Urinary bladder (tissue), 3 donors: ENCODE measurements at regions not wholly inside any gene's neighbourhood (a gene's known extent, or its start where the extent isn't known, plus 50 kb on each side); places are given as distances from the start of the nearest gene placed in this dataset.
"Not testable (repeated sequence)": the region's sequence is repeated elsewhere in the genome, so short reads cannot be mapped to it uniquely, and the experiment has no call there.

ENCODE experiments used
- DNase-seq: peaks from one replicate; pipeline ENCODE4 v3.0.0-alpha.2; 2015; ENCODE audit errors: extremely low spot score
- H3K27ac ChIP-seq: one replicate; pipeline ENCODE4 v1.5.1; 2013; ENCODE audit warnings: low read depth, mild to moderate bottlenecking, moderate library complexity
- H3K36me3 ChIP-seq: one replicate; pipeline ENCODE4 v1.6.1; 2013; ENCODE audit warnings: mild to moderate bottlenecking, moderate library complexity; ENCODE audit not compliant: insufficient read depth
- H3K4me1 ChIP-seq: one replicate; pipeline ENCODE4 v1.6.1; 2013; ENCODE audit warnings: mild to moderate bottlenecking, moderate library complexity; ENCODE audit not compliant: insufficient read depth
- H3K4me3 ChIP-seq: one replicate; pipeline ENCODE4 v1.5.1; 2013; ENCODE audit warnings: low read depth, low read length
- WGBS: extraction: QIAGEN DNeasy Blood & Tissue Kit; methylation state at CpG from one replicate; pipeline ENCODE4 v1.1.7; 2013; 5-methylcytosine and 5-hydroxymethylcytosine counted together
- donor health status: healthy with polysubstance abuse.
- donor health status: healthy.

GRCh38 chr5:83001796-83002381 lies 75.3 kb downstream of the TMEM167A start:
- no peaks in the 10 kb centered on the region for H3K4me1 ChIP-seq

GRCh38 chr5:83000922-83001321 lies 76.3 kb downstream of the TMEM167A start:
- H3K4me3 ChIP-seq, result no peak overlapping the region
- DNase-seq, result no peak
- H3K4me1 ChIP-seq, result no peaks in the 10 kb centered on the region
- H3K36me3 ChIP-seq, result no peaks in the 10 kb centered on the region
- H3K27ac ChIP-seq, result no peak overlapping the region
- 85% methylated on average over 1 of the region's 1 CpG for WGBS

More at GRCh38 chr5:83001796-83002381, 75.3 kb downstream of the TMEM167A start:
- DNase-seq, result no peak
- no peaks in the 10 kb centered on the region for H3K36me3 ChIP-seq
- H3K4me3 ChIP-seq, result no peak overlapping the region
- no peak overlapping the region for H3K27ac ChIP-seq
- 83% methylated on average over 9 of the region's 9 CpGs for WGBS

GRCh38 chr5:83000428-83000827 lies 76.8 kb downstream of the TMEM167A start:
- H3K4me3 ChIP-seq, result no peak overlapping the region
- H3K4me1 ChIP-seq, result no peaks in the 10 kb centered on the region
- H3K36me3 ChIP-seq, result no peaks in the 10 kb centered on the region
- no peak for DNase-seq
- WGBS, result 81% methylated on average over 2 of the region's 2 CpGs
- H3K27ac ChIP-seq, result no peak overlapping the region

GRCh38 chr5:82993416-82993815 lies 83.8 kb downstream of the TMEM167A start:
- DNase-seq, result no peak
- no peaks in the 10 kb centered on the region for H3K36me3 ChIP-seq
- H3K4me1 ChIP-seq, result peaks cover 2% of the 10 kb centered on the region
- WGBS, result 45% methylated on average over 1 of the region's 1 CpG
- no peak overlapping the region for H3K4me3 ChIP-seq
- no peak overlapping the region for H3K27ac ChIP-seq

DNA sequence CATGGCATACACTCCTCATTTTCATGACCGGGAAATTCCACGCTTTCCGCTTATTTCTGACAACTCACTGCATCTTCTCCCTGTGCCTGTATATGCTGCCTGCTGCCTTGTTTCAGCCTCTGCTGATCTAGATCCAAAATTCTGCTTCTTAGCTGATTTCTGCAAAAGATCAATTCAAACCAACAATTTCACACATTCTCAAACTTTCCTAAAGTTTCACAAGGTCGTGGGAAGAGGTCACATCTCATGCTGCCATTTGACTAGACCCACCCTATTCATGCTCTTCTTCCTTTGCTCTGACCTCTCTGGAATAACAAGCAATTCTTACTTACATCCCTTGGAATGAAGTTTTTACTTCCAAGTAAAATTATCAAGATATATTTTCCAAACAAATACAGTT lies 84.5 kb downstream of the TMEM167A start:
- no peaks in the 10 kb centered on the region for H3K36me3 ChIP-seq
- WGBS, result 71% methylated on average over 4 of the region's 4 CpGs
- DNase-seq, result no peak

DNA sequence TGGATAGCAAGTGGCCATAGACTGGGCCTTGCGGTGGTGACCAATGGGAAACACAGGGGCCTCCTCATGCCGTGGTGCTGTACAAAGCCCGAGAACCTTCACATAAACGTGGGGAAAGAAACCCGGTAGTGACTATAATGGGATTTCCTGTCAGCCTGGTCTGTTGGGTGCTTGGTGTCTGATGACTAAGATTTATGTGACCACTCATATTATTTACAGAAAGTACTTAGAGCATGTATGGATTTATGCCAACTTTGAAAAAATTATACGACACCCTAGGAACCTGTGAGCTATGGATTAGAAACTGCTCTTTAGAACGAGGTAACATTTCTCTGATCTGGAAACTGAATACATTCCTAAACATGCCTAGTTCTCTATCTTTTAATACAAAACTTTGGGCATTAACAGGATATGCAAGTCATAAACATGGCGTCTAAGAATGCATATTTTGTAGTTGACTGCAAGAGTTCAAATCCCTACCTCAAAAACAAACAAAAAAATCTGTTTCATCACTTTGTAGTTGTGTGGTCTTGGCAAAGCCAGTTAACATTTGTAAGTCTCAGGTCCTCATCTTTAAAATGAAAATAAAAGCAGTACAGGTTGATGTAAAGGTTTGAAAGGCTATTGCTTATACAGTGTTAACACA lies 85.4 kb downstream of the TMEM167A start:
- Histone ChIP-seq H3K27ac (no peak overlapping the region), H3K4me1 (peaks cover 2% of the 10 kb centered on the region), H3K36me3 (no peaks in the 10 kb centered on the region), H3K4me3 (no peak overlapping the region)
- DNase-seq, result no peak
- WGBS, result 49% methylated on average over 8 of the region's 8 CpGs

More for the DNA sequence above, 84.5 kb downstream of the TMEM167A start:
- Histone ChIP-seq H3K27ac (no peak overlapping the region), H3K4me1 (peaks cover 2% of the 10 kb centered on the region), H3K4me3 (no peak overlapping the region)

GRCh38 chr5:82991059-82991458 lies 86.1 kb downstream of the TMEM167A start:
- WGBS, result 80% methylated on average over 4 of the region's 4 CpGs
- Histone ChIP-seq H3K4me3 (no peak overlapping the region), H3K27ac (no peak overlapping the region), H3K36me3 (no peaks in the 10 kb centered on the region), H3K4me1 (peaks cover 2% of the 10 kb centered on the region)
- no peak for DNase-seq

DNA sequence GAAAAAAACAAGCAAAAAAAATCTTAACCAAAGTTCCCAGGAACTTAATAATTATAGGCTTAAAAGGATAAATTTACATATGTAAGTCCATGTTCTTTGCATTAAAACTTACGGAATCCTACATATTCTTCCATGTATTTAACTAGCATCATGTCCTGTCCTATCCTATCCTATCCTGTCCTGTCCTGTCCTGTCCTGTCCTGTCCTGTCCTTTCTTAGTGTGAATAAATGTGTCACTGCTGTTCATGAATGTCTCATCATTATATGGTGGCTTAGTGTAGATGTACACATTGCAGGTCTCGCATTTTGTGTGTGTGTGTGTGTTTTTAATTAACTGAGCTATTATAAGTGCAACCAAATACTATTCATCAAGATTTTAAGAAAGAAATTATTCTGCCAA lies 90.0 kb downstream of the TMEM167A start:
- 95% methylated on average over 2 of the region's 2 CpGs for WGBS
- DNase-seq, result no peak
- peaks cover under 1% of the 10 kb centered on the region for H3K4me1 ChIP-seq
- H3K4me3 ChIP-seq, result no peak overlapping the region
- H3K36me3 ChIP-seq, result no peaks in the 10 kb centered on the region
- H3K27ac ChIP-seq, result no peak overlapping the region

DNA sequence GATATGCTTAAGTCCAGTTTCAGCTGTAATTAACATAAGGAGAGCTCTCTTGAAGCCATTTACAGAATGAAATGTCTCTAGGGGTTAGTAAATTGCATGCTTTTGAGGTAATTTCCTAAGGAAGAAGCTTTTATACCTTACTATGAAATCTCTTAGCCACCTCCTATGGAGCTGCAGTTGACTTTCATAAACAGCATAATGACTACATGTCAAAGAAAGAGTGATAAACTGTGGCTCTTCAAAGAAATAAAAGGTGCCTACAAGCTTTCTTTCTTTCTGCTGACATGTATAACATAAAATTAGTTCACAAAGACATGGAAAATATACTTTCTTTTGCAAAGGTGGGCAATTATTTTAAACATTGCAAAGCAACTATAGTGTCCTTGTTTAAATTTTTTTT lies 90.8 kb downstream of the TMEM167A start:
- H3K4me3 ChIP-seq, result no peak overlapping the region
- H3K27ac ChIP-seq, result no peak overlapping the region
- H3K36me3 ChIP-seq, result no peaks in the 10 kb centered on the region
- DNase-seq, result no peak
- no peaks in the 10 kb centered on the region for H3K4me1 ChIP-seq

DNA sequence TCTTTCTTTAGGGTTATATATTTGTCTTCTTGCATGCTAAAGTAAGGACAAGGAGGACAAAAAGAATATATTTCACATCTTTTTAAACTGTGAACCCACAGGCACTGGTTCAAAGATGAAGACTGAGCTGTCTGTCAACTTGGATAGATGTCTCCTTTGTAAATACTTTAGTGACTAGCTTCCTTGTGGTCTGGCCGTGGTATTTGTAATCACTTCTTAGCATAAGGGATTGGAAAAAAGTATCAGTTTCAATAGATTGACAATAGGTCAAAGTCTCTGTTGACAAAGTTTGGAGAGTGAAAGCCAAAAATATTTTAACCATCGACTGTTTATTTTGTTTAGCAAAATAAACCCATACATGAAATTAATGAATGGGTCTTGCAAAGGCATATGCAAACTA lies 91.4 kb downstream of the TMEM167A start:
- Histone ChIP-seq H3K27ac (no peak overlapping the region), H3K36me3 (no peaks in the 10 kb centered on the region), H3K4me1 (no peaks in the 10 kb centered on the region), H3K4me3 (no peak overlapping the region)
- no peak for DNase-seq
- WGBS, result 58% methylated on average over 2 of the region's 2 CpGs

DNA sequence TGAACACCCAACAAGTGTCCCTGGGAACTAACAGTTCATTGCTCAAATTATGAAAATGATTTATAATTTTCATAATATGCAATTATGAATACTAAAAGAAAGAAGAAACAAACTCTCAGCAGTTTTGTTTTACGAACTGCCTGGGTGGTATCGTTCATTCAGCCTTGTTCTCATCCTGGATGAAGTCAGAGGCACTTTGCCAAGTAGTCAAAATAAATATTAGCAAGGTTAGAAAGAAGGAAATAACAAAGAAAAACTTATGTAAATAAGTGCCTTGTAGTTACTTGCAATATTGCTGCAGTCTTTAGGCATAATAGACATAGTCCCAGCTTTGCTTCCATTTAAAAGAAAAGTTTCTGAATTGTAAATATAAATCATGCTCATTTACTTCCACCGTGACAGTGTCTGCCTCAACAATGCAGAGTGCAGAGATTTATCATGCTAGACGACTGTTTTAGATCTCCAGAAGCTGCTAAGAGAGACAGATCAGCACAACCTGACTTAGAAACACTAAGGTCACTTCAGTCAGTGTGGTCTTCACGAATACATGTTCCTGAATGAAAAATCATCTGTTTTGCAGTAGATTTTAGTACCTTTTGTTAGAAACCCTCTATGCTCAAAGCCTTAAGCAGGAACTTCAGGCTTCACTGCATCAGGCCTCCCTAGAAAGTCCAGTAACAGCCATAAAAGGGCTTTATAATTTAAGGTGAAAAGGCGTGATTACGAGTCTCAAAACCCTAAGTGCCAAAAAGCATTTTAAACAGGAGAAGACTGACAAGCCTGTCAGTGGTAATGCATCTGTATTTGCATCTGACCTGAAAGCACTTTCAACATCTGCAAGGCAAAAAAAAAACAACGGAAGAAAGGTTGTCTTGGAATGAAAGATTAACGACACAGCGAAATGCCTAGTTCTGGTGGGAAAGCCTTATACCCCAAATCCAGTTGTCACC lies 92.1 kb downstream of the TMEM167A start:
- DNase-seq, result no peak
- Histone ChIP-seq H3K27ac (no peak overlapping the region), H3K36me3 (no peaks in the 10 kb centered on the region), H3K4me1 (no peaks in the 10 kb centered on the region), H3K4me3 (no peak overlapping the region)
- WGBS, result 50% methylated on average over 10 of the region's 10 CpGs

DNA sequence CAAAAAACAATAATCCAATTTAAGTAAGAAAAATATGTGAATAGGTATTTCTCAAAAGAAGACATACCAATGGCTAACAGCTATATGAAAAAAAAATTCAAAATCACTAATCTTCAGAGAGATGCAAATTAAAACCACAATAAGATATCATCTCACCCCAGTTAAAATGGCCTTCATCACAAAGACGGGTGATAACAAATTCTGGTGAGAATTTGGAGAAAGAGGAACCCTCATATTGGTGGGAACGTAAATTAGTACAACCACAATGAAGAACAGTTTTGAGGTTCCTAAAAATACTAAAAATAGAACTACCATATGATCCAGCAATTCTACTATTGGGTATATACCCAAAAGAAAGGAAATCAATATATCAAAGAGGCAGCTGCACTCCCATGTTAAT lies 94.3 kb downstream of the TMEM167A start:
- Histone ChIP-seq H3K27ac (no peak overlapping the region), H3K4me3 (no peak overlapping the region), H3K36me3 (no peaks in the 10 kb centered on the region), H3K4me1 (no peaks in the 10 kb centered on the region)
- DNase-seq, result no peak
- WGBS, result 87% methylated on average over 2 of the region's 2 CpGs

- not testable (repeated sequence) for H3K4me1 ChIP-seq, H3K4me3 ChIP-seq, H3K36me3 ChIP-seq, H3K27ac ChIP-seq, DNase-seq
Observed at GRCh38 chr5:82976887-82977286, 100.3 kb downstream of the TMEM167A start.

DNA sequence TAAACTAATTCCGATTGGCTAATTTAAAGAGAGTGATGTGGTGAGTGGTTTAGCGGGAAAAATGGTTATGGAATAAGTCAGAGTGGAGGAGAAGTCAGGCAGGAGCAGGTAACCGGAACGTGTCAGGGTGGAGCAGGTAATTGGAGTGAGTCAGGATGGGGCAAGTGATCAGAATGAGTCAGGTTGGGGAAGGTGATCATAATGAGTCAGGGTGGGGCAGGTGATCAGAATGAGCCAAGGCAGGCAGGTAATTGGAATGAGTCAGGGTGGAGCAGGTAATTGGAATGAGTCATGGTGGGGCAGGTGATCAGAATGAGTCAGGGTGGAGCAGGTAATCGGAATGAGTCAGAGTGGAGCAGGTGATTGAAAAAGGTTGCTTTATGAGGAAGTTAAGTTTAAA lies 101.4 kb downstream of the TMEM167A start:
- WGBS, result 95% methylated on average over 5 of the region's 5 CpGs

More for the DNA sequence above, 101.4 kb downstream of the TMEM167A start:
- Histone ChIP-seq H3K36me3 (no peaks in the 10 kb centered on the region), H3K4me1 (no peaks in the 10 kb centered on the region), H3K27ac (no peak overlapping the region), H3K4me3 (no peak overlapping the region)
- no peak for DNase-seq
